Suprapubic skin (tissue), 4 donors: ENCODE measurements at regions not wholly inside any gene's neighbourhood (a gene's known extent, or its start where the extent isn't known, plus 50 kb on each side); places are given as distances from the start of the nearest gene placed in this dataset.

Source experiments
- DNase-seq, 2 donors: peaks; one replicate each; pipeline ENCODE4 v3.0.0-alpha.2; 2019; ENCODE audit warnings: low spot score in 2 of 2
- H3K27ac ChIP-seq: fragments of 200-600 bp; sonication (generic); one replicate; pipeline ENCODE4 v1.5.1; 2019
- H3K27me3 ChIP-seq: fragments of 200-600 bp; sonication (generic); one replicate; pipeline ENCODE4 v1.5.1; 2019
- H3K36me3 ChIP-seq: fragments of 200-600 bp; sonication (generic); one replicate; pipeline ENCODE4 v1.5.1; 2019
- H3K4me1 ChIP-seq: fragments of 200-600 bp; sonication (generic); one replicate; pipeline ENCODE4 v1.5.1; 2019
- H3K4me3 ChIP-seq: fragments of 200-600 bp; sonication (generic); one replicate; pipeline ENCODE4 v1.5.1; 2019; ENCODE audit warnings: mild to moderate bottlenecking
- H3K9me3 ChIP-seq: fragments of 200-600 bp; sonication (generic); one replicate; pipeline ENCODE4 v1.5.1; 2019
- EP300 ChIP-seq: sonication (generic); formaldehyde crosslinking; IDR thresholded peaks from one replicate; pipeline ENCODE4 v1.6.1; 2017; ENCODE audit warnings: antibody characterized with exemption
- POLR2A ChIP-seq, 2 donors: fragments of 450-650 bp; IDR thresholded peaks; one replicate each; pipeline ENCODE4 v1.6.1; 2017; ENCODE audit warnings: antibody characterized with exemption in 2 of 2, mild to moderate bottlenecking in 2 of 2, moderate library complexity in 2 of 2
- POLR2AphosphoS5 ChIP-seq, 3 donors: sonication (generic); formaldehyde crosslinking; IDR thresholded peaks; one replicate each; pipeline ENCODE4 v1.6.1; 2017; ENCODE audit warnings: antibody characterized with exemption in 3 of 3
- WGBS: methylation state at CpG from one replicate; pipeline ENCODE4 v1.1.5; 2018; 5-methylcytosine and 5-hydroxymethylcytosine counted together
- TF ChIP-seq, protein P1 (sequence below), 2 donors: fragments of 200-600 bp in 1 of 2; fragments of 450-650 bp in 1 of 2; sonication (generic) in 1 of 2; IDR thresholded peaks; one replicate each; pipeline ENCODE4 v1.5.1; 2016 to 2019; ENCODE audit warnings: antibody characterized with exemption in 2 of 2, mild to moderate bottlenecking in 1 of 2, moderate library complexity in 1 of 2

DNA sequence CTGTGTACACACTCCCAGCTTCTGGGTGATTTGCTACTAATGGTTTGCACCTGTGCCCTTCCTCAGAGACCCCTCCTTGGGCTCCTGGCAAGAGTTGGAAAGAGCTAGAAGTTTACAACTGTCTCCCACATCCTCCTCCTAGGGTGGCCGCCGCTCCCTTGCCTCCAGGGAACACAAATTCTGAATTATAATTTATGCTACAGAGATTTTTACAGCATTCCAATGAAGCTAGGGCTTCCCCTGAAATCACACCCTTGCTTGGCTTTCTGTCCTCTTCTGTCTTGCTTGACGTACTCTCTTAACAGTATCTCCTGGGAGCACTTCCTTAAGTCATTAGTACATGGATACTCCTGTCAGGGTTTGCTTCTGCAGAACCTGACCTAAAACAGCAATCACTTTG, 180.2 kb downstream of the KCNA5 start:
- Histone ChIP-seq H3K9me3 (peaks cover 3% of the 10 kb centered on the region), H3K4me3 (no peak overlapping the region), H3K36me3 (no peaks in the 10 kb centered on the region), H3K4me1 (no peaks in the 10 kb centered on the region), H3K27ac (no peak overlapping the region), H3K27me3 (no peaks in the 10 kb centered on the region)
- 49% methylated on average over 3 of the region's 3 CpGs for WGBS
- TF ChIP-seq, protein P1, sequence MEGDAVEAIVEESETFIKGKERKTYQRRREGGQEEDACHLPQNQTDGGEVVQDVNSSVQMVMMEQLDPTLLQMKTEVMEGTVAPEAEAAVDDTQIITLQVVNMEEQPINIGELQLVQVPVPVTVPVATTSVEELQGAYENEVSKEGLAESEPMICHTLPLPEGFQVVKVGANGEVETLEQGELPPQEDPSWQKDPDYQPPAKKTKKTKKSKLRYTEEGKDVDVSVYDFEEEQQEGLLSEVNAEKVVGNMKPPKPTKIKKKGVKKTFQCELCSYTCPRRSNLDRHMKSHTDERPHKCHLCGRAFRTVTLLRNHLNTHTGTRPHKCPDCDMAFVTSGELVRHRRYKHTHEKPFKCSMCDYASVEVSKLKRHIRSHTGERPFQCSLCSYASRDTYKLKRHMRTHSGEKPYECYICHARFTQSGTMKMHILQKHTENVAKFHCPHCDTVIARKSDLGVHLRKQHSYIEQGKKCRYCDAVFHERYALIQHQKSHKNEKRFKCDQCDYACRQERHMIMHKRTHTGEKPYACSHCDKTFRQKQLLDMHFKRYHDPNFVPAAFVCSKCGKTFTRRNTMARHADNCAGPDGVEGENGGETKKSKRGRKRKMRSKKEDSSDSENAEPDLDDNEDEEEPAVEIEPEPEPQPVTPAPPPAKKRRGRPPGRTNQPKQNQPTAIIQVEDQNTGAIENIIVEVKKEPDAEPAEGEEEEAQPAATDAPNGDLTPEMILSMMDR (IDR thresholded peaks at IDR 0.05) = no peak
- TF ChIP-seq POLR2A (IDR thresholded peaks at IDR 0.05) (no peak), EP300 (no peak), POLR2AphosphoS5 (IDR thresholded peaks at IDR 0.05) (no peak)
- DNase-seq = no peak

DNA sequence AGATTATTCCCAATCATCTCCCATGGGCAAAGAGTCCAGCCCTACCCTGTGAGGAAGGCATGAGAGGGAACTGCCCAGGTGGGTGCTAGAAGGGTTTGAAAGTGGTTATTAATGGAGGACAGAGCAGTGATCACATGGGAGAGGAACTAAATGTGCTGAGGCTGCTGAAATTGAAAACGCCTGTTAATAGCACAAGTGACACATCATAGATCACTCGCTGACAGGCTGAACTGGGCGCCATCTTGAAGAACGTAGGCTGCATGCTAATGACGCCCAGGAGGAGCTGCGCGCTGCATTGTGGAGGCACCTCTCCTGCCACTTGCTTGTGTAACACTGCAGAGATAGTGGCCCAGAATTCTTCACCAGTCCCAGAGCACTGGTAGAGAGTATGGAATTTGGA, 182.9 kb downstream of the KCNA5 start:
- Histone ChIP-seq H3K9me3 (peaks cover 3% of the 10 kb centered on the region), H3K4me3 (no peak overlapping the region), H3K27me3 (no peaks in the 10 kb centered on the region), H3K4me1 (no peaks in the 10 kb centered on the region), H3K27ac (no peak overlapping the region), H3K36me3 (no peaks in the 10 kb centered on the region)
- WGBS = 88% methylated on average over 7 of the region's 7 CpGs
- TF ChIP-seq, protein P1 (IDR thresholded peaks at IDR 0.05) = no peak
- TF ChIP-seq POLR2AphosphoS5 (IDR thresholded peaks at IDR 0.05) (no peak), EP300 (no peak), POLR2A (IDR thresholded peaks at IDR 0.05) (no peak)
- no peak for DNase-seq

DNA sequence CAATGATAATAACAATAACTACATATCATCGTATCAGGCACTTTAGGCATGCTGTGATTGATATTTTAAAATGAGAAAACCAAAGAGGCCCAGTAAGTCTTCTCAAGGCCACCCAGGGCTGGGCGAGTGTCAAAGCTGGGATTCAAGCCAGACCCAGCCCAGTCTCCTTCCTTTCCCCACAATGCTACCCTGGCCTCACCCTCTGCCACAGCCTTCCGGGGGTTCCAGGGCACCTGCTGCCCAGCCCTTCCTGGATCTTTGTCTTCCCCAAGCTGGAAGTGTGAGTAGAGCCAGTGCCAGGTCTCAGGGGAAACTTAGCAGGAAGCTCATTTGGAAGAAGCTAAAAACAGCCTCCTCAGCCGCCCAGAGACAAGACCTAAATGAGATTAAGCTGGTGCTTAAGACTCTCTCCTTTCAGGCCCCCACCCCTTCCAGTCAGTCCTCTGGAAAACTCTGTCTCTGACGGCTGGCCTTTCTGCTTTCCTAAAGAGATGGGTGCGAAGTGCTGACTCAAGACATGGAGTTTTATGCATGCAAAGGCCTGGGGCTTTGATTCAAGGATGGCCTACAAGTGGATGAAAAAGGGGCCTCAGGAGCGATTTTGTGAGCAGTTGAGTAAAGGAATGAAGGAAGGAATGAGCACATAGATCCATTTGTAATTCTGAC, 184.2 kb downstream of the KCNA5 start:
- no peak for DNase-seq
- 71% methylated on average over 7 of the region's 7 CpGs for WGBS
- Histone ChIP-seq H3K4me3 (no peak overlapping the region), H3K4me1 (no peaks in the 10 kb centered on the region), H3K9me3 (peaks cover 3% of the 10 kb centered on the region), H3K36me3 (no peaks in the 10 kb centered on the region), H3K27me3 (peaks cover 7% of the 10 kb centered on the region), H3K27ac (no peak overlapping the region)
- no peak for TF ChIP-seq POLR2A (IDR thresholded peaks at IDR 0.05)
- TF ChIP-seq, protein P1 (IDR thresholded peaks at IDR 0.05) = no peak

DNA sequence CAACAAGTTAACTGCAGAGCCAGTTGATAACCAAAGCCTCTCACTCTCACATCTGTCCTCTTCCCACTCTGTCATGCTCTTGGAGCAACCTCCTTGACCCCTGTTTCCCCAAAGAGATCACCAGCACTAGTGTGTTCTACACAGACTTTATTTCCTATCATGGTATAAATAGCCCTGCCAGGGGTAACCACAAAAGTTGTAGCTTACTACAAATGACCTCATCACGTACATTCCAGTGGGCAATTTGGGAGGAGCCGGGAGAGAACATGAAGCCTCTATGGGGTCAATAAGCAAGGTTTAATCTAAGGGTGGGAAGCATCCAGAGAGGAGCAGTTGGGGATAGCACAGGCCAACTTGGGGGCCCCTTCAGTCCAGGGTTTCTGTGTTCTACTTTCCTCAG, 186.5 kb downstream of the KCNA5 start:
- no peak for DNase-seq
- Histone ChIP-seq H3K27me3 (peaks cover 10% of the 10 kb centered on the region), H3K9me3 (peaks cover 3% of the 10 kb centered on the region), H3K4me1 (no peaks in the 10 kb centered on the region), H3K4me3 (no peak overlapping the region), H3K36me3 (no peaks in the 10 kb centered on the region), H3K27ac (no peak overlapping the region)
- 83% methylated on average over 2 of the region's 2 CpGs for WGBS
- TF ChIP-seq EP300 (no peak), POLR2A (IDR thresholded peaks at IDR 0.05) (no peak), POLR2AphosphoS5 (IDR thresholded peaks at IDR 0.05) (no peak)
- TF ChIP-seq, protein P1 (IDR thresholded peaks at IDR 0.05) = no peak

DNA sequence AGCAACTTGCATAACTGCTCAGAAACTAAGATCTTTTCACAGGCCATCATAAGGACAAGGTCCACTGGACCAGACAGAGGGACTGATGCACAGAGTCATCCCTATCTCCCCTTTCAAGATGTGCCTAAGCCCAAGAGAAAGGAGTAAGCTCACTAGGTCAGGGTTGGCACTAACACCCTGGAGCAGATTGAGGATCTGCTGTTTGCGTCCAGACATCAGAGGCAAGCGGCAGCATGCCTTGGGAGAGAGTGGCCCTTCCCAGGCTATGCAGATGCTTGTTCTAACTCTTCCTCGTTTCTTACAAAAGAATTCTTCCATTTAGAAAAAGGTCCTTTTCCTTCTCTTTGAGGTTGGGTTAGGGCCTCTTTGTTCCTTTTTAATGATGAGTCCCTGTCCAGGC, 187.2 kb downstream of the KCNA5 start:
- no peak for DNase-seq
- Histone ChIP-seq H3K4me3 (no peak overlapping the region), H3K4me1 (no peaks in the 10 kb centered on the region), H3K36me3 (no peaks in the 10 kb centered on the region), H3K27ac (no peak overlapping the region), H3K27me3 (peaks cover 10% of the 10 kb centered on the region), H3K9me3 (peaks cover 3% of the 10 kb centered on the region)
- TF ChIP-seq, protein P1 (IDR thresholded peaks at IDR 0.05) = no peak
- TF ChIP-seq POLR2AphosphoS5 (IDR thresholded peaks at IDR 0.05) (no peak), EP300 (no peak), POLR2A (IDR thresholded peaks at IDR 0.05) (no peak)
- 79% methylated on average over 3 of the region's 3 CpGs for WGBS
